ENCODE measurements at regions not wholly inside any gene's neighbourhood (a gene's known extent, or its start where the extent isn't known, plus 50 kb on each side); places are given as distances from the start of the nearest gene placed in this dataset.
A peak's percentile ranks its signal among the peaks of the same experiment; 100 is the strongest.

- Histone ChIP-seq H3K4me3 (no peak overlapping the region), H3K36me3 (no peaks in the 10 kb centered on the region), H3K9me3 (no peaks in the 10 kb centered on the region), H3K27ac (no peak overlapping the region), H3K27me3 (peaks cover 0 to 91% (median 12%) of the 10 kb centered on the region in 3 donors), H3K4me1 (no peaks in the 10 kb centered on the region)
- DNase-seq, result peak; percentile 27 to 87
- no peak for TF ChIP-seq CTCF (IDR thresholded peaks at IDR 0.05)
- no peak for TF ChIP-seq EP300 (IDR thresholded peaks at IDR 0.05)
- TF ChIP-seq POLR2AphosphoS5 (IDR thresholded peaks at IDR 0.05), result no peak
- TF ChIP-seq POLR2A (IDR thresholded peaks at IDR 0.05), result no peak
- WGBS, 5 donors, result 20 to 26% (median 21%) methylated on average over 10 to 13 of the region's 13 CpGs
- intact Hi-C loops (cut with DNase I; ENCODE audit: low total_unique reads), result no loop called here
Observed at GRCh38 chr9:36748322-36748899, 175.7 kb downstream of the MELK start.

GRCh38 chr9:36749461-36749860, 176.8 kb downstream of the MELK start:
- intact Hi-C loops (cut with DNase I; ENCODE audit: low total_unique reads), result no loop called here
- 59 to 79% (median 69%) methylated on average over 2 of the region's 2 CpGs for WGBS, 5 donors

GRCh38 chr9:36750630-36751029, 177.9 kb downstream of the MELK start:
- intact Hi-C loops (cut with DNase I; ENCODE audit: low total_unique reads), result no loop called here
- no peaks in the 10 kb centered on the region for H3K4me1 ChIP-seq
- TF ChIP-seq CTCF (IDR thresholded peaks at IDR 0.05) (no peak), EP300 (IDR thresholded peaks at IDR 0.05) (no peak), POLR2AphosphoS5 (IDR thresholded peaks at IDR 0.05) (no peak), POLR2A (IDR thresholded peaks at IDR 0.05) (no peak)
- no peak overlapping the region for H3K27ac ChIP-seq
- no peak overlapping the region for H3K4me3 ChIP-seq
- WGBS, 5 donors, result 60 to 69% (median 67%) methylated on average over 3 of the region's 3 CpGs
- H3K27me3 ChIP-seq, result peaks cover 0 to 87% (median 15%) of the 10 kb centered on the region in 3 donors
- H3K9me3 ChIP-seq, result no peaks in the 10 kb centered on the region
- no peak for DNase-seq
- H3K36me3 ChIP-seq, result no peaks in the 10 kb centered on the region

More at GRCh38 chr9:36749461-36749860, 176.8 kb downstream of the MELK start:
- Histone ChIP-seq H3K27ac (no peak overlapping the region), H3K36me3 (no peaks in the 10 kb centered on the region), H3K9me3 (no peaks in the 10 kb centered on the region), H3K27me3 (peaks cover 0 to 87% (median 15%) of the 10 kb centered on the region in 3 donors), H3K4me3 (no peak overlapping the region), H3K4me1 (no peaks in the 10 kb centered on the region)
- no peak for DNase-seq
- TF ChIP-seq POLR2A (IDR thresholded peaks at IDR 0.05) (no peak), POLR2AphosphoS5 (IDR thresholded peaks at IDR 0.05) (no peak), EP300 (IDR thresholded peaks at IDR 0.05) (no peak), CTCF (IDR thresholded peaks at IDR 0.05) (no peak)

GRCh38 chr9:36755019-36755418, 182.3 kb downstream of the MELK start:
- TF ChIP-seq POLR2AphosphoS5 (IDR thresholded peaks at IDR 0.05) (no peak), CTCF (IDR thresholded peaks at IDR 0.05) (no peak), EP300 (IDR thresholded peaks at IDR 0.05) (no peak), POLR2A (IDR thresholded peaks at IDR 0.05) (no peak)
- H3K27me3 ChIP-seq, result peaks cover 0 to 85% (median 7%) of the 10 kb centered on the region in 3 donors
- no peaks in the 10 kb centered on the region for H3K4me1 ChIP-seq
- no peak for DNase-seq
- no peak overlapping the region for H3K27ac ChIP-seq
- H3K9me3 ChIP-seq, result no peaks in the 10 kb centered on the region
- no peaks in the 10 kb centered on the region for H3K36me3 ChIP-seq
- intact Hi-C loops (cut with DNase I; ENCODE audit: low total_unique reads), result no loop called here
- 75 to 91% (median 81%) methylated on average over 1 to 2 of the region's 2 CpGs for WGBS, 5 donors
- H3K4me3 ChIP-seq, result no peak overlapping the region

All from stomach (tissue), 8 donors.